GM12878 (cell line): ENCODE measurements at regions not wholly inside any gene's neighbourhood (a gene's known extent, or its start where the extent isn't known, plus 50 kb on each side); places are given as distances from the start of the nearest gene placed in this dataset.

Experiments
- CTCF ChIP-seq, 3 experiments: IDR thresholded peaks in 2 of 3; conservative IDR thresholded peaks in 1 of 3; 2 replicates each; pipeline ENCODE4 v1.5.1; 2011; ENCODE audit warnings: low read depth in 3 of 3, low read length in 3 of 3, mild to moderate bottlenecking in 3 of 3, control low read depth in 2 of 3, moderate library complexity in 2 of 3, inconsistent platforms in 1 of 3, mixed read lengths in 1 of 3; ENCODE audit not compliant: control insufficient read depth in 2 of 3, insufficient read depth in 1 of 3; ENCODE audit errors: extremely low read depth in 1 of 3
- HCFC1 ChIP-seq: fragments of 150-350 bp; IDR thresholded peaks from 2 replicates; pipeline ENCODE4 v1.6.1; 2014; ENCODE audit warnings: low read length
- JUND ChIP-seq: IDR thresholded peaks from 2 replicates; pipeline ENCODE4 v1.6.1; 2012; ENCODE audit warnings: low read depth, mild to moderate bottlenecking, low read length, improper control_type of control experiment, moderate library complexity
- KDM1A ChIP-seq: fragments of 200-600 bp; sonication (generic); IDR thresholded peaks from 2 replicates; pipeline ENCODE4 v1.6.1; 2016; ENCODE audit warnings: borderline replicate concordance
- MXI1 ChIP-seq: fragments of 150-350 bp; IDR thresholded peaks from 2 replicates; pipeline ENCODE4 v1.6.1; 2011; ENCODE audit warnings: low read depth, mild to moderate bottlenecking, inconsistent platforms, low read length, improper control_type of control experiment
- NR2C1 ChIP-seq: fragments of 450-650 bp; IDR thresholded peaks from 2 replicates; pipeline ENCODE4 v1.6.1; 2017; ENCODE audit warnings: antibody characterized with exemption, mild to moderate bottlenecking, moderate library complexity
- NR2F1 ChIP-seq: fragments of 450-650 bp; conservative IDR thresholded peaks from 2 replicates; pipeline ENCODE4 v1.6.1; 2017; ENCODE audit warnings: mild to moderate bottlenecking
- NRF1 ChIP-seq: conservative IDR thresholded peaks from 2 replicates; pipeline ENCODE4 v1.6.1; 2011; ENCODE audit warnings: mild to moderate bottlenecking, low read depth, low read length, improper control_type of control experiment
- PML ChIP-seq: IDR thresholded peaks from 2 replicates; pipeline ENCODE4 v1.6.1; 2012; ENCODE audit warnings: low read length, inconsistent platforms
- RAD21 ChIP-seq: IDR thresholded peaks from 2 replicates; pipeline ENCODE4 v1.6.1; 2011; ENCODE audit warnings: mild to moderate bottlenecking, low read depth, low read length, moderate library complexity; ENCODE audit not compliant: insufficient read depth
- RFX5 ChIP-seq: IDR thresholded peaks from 2 replicates; pipeline ENCODE4 v1.6.1; 2011; ENCODE audit warnings: low read depth, low read length, improper control_type of control experiment
- TBL1XR1 ChIP-seq: IDR thresholded peaks from 2 replicates; pipeline ENCODE4 v1.6.1; 2012; ENCODE audit warnings: low read depth, low read length, improper control_type of control experiment
- YY1 ChIP-seq: IDR thresholded peaks from 2 replicates; pipeline ENCODE4 v1.6.1; 2011; ENCODE audit warnings: low read depth, mild to moderate bottlenecking, low read length

GRCh38 chr10:64846700-64847099, 1325.5 kb downstream of the REEP3 start:
- TF ChIP-seq JUND (no peak), CTCF (IDR thresholded peaks at IDR 0.05 in 2 of 3, conservative IDR thresholded peaks at IDR 0.05 in 1 of 3; ENCODE audit: control insufficient read depth in 2 of 3, extremely low read depth in 1 of 3, insufficient read depth in 1 of 3, low read depth in 3 of 3, low read length in 3 of 3) (no peak), KDM1A (no peak), TBL1XR1 (no peak), PML (no peak), RFX5 (no peak), RAD21 (no peak), NRF1 (no peak), YY1 (no peak), NR2F1 (no peak), HCFC1 (no peak), MXI1 (no peak), NR2C1 (no peak)
